ENCODE measurements at regions not wholly inside any gene's neighbourhood (a gene's known extent, or its start where the extent isn't known, plus 50 kb on each side); places are given as distances from the start of the nearest gene placed in this dataset.
"Not testable (repeated sequence)": the region's sequence is repeated elsewhere in the genome, so short reads cannot be mapped to it uniquely, and the experiment has no call there.

GRCh38 chr1:81738875-81739274 is 61.9 kb upstream of the ADGRL2 start:
- no peak for DNase-seq

- DNase-seq = no peak
Observed at GRCh38 chr1:81733480-81733879, 67.3 kb upstream of the ADGRL2 start.

GRCh38 chr1:81731989-81732388 is 68.7 kb upstream of the ADGRL2 start:
- DNase-seq = no peak

- DNase-seq = no peak
Observed at GRCh38 chr1:81730881-81731280, 69.9 kb upstream of the ADGRL2 start.

GRCh38 chr1:81730299-81730698 is 70.4 kb upstream of the ADGRL2 start:
- DNase-seq = not testable (repeated sequence)

GRCh38 chr1:81729818-81730217 is 70.9 kb upstream of the ADGRL2 start:
- DNase-seq = no peak

- DNase-seq = no peak
Observed at GRCh38 chr1:81729239-81729638, 71.5 kb upstream of the ADGRL2 start.

- DNase-seq = no peak
Observed at GRCh38 chr1:81725823-81726222, 74.9 kb upstream of the ADGRL2 start.

GRCh38 chr1:81722631-81723328 is 78.0 kb upstream of the ADGRL2 start:
- not testable (repeated sequence) for DNase-seq

GRCh38 chr1:81720256-81720655 is 80.5 kb upstream of the ADGRL2 start:
- not testable (repeated sequence) for DNase-seq

GRCh38 chr1:81717230-81717629 is 83.5 kb upstream of the ADGRL2 start:
- no peak for DNase-seq

GRCh38 chr1:81715391-81715790 is 85.3 kb upstream of the ADGRL2 start:
- no peak for DNase-seq

GRCh38 chr1:81714636-81715035 is 86.1 kb upstream of the ADGRL2 start:
- no peak for DNase-seq

GRCh38 chr1:81712425-81712824 is 88.3 kb upstream of the ADGRL2 start:
- no peak for DNase-seq

- no peak for DNase-seq
Observed at GRCh38 chr1:81710857-81711256, 89.9 kb upstream of the ADGRL2 start.

GRCh38 chr1:81708250-81708649 is 92.5 kb upstream of the ADGRL2 start:
- DNase-seq = no peak

GRCh38 chr1:81706650-81707435 is 93.9 kb upstream of the ADGRL2 start:
- no peak for DNase-seq

GRCh38 chr1:81703756-81704463 is 96.8 kb upstream of the ADGRL2 start:
- DNase-seq = no peak

GRCh38 chr1:81703391-81703755 is 97.4 kb upstream of the ADGRL2 start:
- DNase-seq = no peak

- no peak for DNase-seq
Observed at GRCh38 chr1:81702903-81703302, 97.8 kb upstream of the ADGRL2 start.

- DNase-seq = no peak
Observed at GRCh38 chr1:81702079-81702715, 98.5 kb upstream of the ADGRL2 start.

GRCh38 chr1:81700728-81701470 is 99.8 kb upstream of the ADGRL2 start:
- no peak for DNase-seq

GRCh38 chr1:81699234-81699633 is 101.5 kb upstream of the ADGRL2 start:
- DNase-seq = no peak

All from NCI-H524 (cell line).